ENCODE measurements at regions not wholly inside any gene's neighbourhood (a gene's known extent, or its start where the extent isn't known, plus 50 kb on each side); places are given as distances from the start of the nearest gene placed in this dataset.

GRCh38 chr2:190791347-190791975 is 89.2 kb upstream of the GLS start:
- TF ChIP-seq CTCF (conservative IDR thresholded peaks at IDR 0.05; ENCODE audit: low read depth, low read length) (no peak), EZH2 (IDR thresholded peaks at IDR 0.05; ENCODE audit: low read length, unreplicated experiment) (no peak), EZH2phosphoT487 (IDR thresholded peaks at IDR 0.05; ENCODE audit: borderline replicate concordance, low read length) (no peak)
